COLO829 (cell line): ENCODE measurements at regions not wholly inside any gene's neighbourhood (a gene's known extent, or its start where the extent isn't known, plus 50 kb on each side); places are given as distances from the start of the nearest gene placed in this dataset.

Experiments
- DNase-seq: peaks from one replicate; pipeline ENCODE4 v3.0.0; 2012; ENCODE audit warnings: low spot score

GRCh38 chr3:41041899-41042298 lies 157.4 kb upstream of the CTNNB1 start:
- DNase-seq: no peak

GRCh38 chr3:41044523-41044922 lies 154.8 kb upstream of the CTNNB1 start:
- DNase-seq: no peak

GRCh38 chr3:41045491-41045890 lies 153.8 kb upstream of the CTNNB1 start:
- DNase-seq: no peak

GRCh38 chr3:41050144-41050543 lies 149.2 kb upstream of the CTNNB1 start:
- no peak for DNase-seq

- DNase-seq: no peak
Measured at GRCh38 chr3:41053220-41053619, 146.1 kb upstream of the CTNNB1 start.

GRCh38 chr3:41060106-41060505 lies 139.2 kb upstream of the CTNNB1 start:
- no peak for DNase-seq

GRCh38 chr3:41064070-41064469 lies 135.2 kb upstream of the CTNNB1 start:
- no peak for DNase-seq

- DNase-seq: no peak
Measured at GRCh38 chr3:41064526-41064925, 134.8 kb upstream of the CTNNB1 start.

- DNase-seq: no peak
Measured at GRCh38 chr3:41065340-41065739, 134.0 kb upstream of the CTNNB1 start.

GRCh38 chr3:41073190-41073589 lies 126.1 kb upstream of the CTNNB1 start:
- DNase-seq: peak; percentile 18

GRCh38 chr3:41075975-41076374 lies 123.3 kb upstream of the CTNNB1 start:
- peak; percentile 12 for DNase-seq

GRCh38 chr3:41076399-41076798 lies 122.9 kb upstream of the CTNNB1 start:
- DNase-seq: no peak

- DNase-seq: no peak
Measured at GRCh38 chr3:41080141-41080540, 119.2 kb upstream of the CTNNB1 start.

- DNase-seq: no peak
Measured at GRCh38 chr3:41088882-41089281, 110.4 kb upstream of the CTNNB1 start.

- no peak for DNase-seq
Measured at GRCh38 chr3:41089566-41089965, 109.7 kb upstream of the CTNNB1 start.

- no peak for DNase-seq
Measured at GRCh38 chr3:41092844-41093243, 106.5 kb upstream of the CTNNB1 start.

- no peak for DNase-seq
Measured at GRCh38 chr3:41093476-41093875, 105.8 kb upstream of the CTNNB1 start.

GRCh38 chr3:41094351-41094750 lies 105.0 kb upstream of the CTNNB1 start:
- DNase-seq: no peak

GRCh38 chr3:41095702-41096101 lies 103.6 kb upstream of the CTNNB1 start:
- no peak for DNase-seq

- DNase-seq: no peak
Measured at GRCh38 chr3:41097896-41098496, 101.3 kb upstream of the CTNNB1 start.

- no peak for DNase-seq
Measured at GRCh38 chr3:41101231-41101630, 98.1 kb upstream of the CTNNB1 start.

- no peak for DNase-seq
Measured at GRCh38 chr3:41102053-41102556, 97.2 kb upstream of the CTNNB1 start.

GRCh38 chr3:41102750-41103149 lies 96.6 kb upstream of the CTNNB1 start:
- no peak for DNase-seq

GRCh38 chr3:41103200-41103599 lies 96.1 kb upstream of the CTNNB1 start:
- no peak for DNase-seq
